ENCODE measurements at regions not wholly inside any gene's neighbourhood (a gene's known extent, or its start where the extent isn't known, plus 50 kb on each side); places are given as distances from the start of the nearest gene placed in this dataset.

DNA sequence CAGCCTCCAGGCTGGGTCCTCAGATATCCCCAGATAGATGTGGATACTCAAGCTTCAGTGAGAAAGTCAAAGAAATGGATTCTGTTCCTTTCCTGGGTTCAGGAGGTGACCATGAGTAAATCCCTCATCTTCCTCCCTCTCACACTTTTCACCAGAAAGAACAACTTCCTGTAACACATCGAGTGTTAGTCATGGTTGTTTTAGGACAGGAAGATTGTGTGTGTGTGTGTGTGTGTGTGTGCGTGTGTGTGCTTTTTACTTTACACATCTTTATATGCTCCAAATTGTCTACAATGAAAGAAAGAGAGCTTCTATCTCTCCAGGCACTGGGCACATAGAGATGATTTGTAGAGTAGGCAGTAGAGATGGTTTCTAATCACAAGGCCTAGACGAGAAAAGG, 139.9 kb downstream of the TBXT start:
- TF ChIP-seq POLR2A (IDR thresholded peaks at IDR 0.05): no peak
- TF ChIP-seq, protein P1, sequence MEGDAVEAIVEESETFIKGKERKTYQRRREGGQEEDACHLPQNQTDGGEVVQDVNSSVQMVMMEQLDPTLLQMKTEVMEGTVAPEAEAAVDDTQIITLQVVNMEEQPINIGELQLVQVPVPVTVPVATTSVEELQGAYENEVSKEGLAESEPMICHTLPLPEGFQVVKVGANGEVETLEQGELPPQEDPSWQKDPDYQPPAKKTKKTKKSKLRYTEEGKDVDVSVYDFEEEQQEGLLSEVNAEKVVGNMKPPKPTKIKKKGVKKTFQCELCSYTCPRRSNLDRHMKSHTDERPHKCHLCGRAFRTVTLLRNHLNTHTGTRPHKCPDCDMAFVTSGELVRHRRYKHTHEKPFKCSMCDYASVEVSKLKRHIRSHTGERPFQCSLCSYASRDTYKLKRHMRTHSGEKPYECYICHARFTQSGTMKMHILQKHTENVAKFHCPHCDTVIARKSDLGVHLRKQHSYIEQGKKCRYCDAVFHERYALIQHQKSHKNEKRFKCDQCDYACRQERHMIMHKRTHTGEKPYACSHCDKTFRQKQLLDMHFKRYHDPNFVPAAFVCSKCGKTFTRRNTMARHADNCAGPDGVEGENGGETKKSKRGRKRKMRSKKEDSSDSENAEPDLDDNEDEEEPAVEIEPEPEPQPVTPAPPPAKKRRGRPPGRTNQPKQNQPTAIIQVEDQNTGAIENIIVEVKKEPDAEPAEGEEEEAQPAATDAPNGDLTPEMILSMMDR (IDR thresholded peaks at IDR 0.05): no peak
- no peak for DNase-seq
- H3K27me3 ChIP-seq: no peaks in the 10 kb centered on the region
- no peaks in the 10 kb centered on the region for H3K9me3 ChIP-seq
- no peaks in the 10 kb centered on the region for H3K36me3 ChIP-seq
- no peaks in the 10 kb centered on the region for H3K4me1 ChIP-seq
- H3K4me3 ChIP-seq: no peak overlapping the region
- no peak overlapping the region for H3K27ac ChIP-seq

DNA sequence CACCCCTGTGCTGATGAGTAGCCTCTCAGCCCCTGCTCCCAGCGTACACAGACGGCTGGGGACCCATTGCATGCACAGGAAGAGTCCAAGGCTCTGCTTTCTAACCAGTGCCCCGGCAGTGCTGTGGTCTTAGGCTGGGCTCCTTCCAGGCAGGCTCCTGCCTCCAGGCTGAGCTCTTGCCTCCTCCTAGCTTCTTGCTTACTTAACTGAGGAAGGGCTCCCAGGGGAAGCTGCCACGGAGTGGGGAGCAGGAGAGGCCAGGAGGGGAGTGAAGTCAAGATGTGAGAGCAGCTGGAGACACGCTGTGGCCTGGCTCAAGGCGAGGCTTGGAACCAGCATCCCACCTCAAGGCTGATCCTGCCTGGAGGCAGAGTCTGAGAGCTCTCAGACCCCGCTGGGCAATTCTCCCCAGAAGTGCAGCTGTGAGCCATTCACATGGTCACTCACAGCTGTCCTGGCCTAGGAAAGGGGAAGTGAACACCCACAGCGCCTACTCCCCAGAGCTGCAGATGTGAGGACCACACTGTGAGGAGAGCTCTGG, 141.0 kb downstream of the TBXT start:
- Histone ChIP-seq H3K27ac (no peak overlapping the region), H3K4me1 (no peaks in the 10 kb centered on the region), H3K9me3 (no peaks in the 10 kb centered on the region), H3K4me3 (no peak overlapping the region), H3K36me3 (no peaks in the 10 kb centered on the region), H3K27me3 (no peaks in the 10 kb centered on the region)
- TF ChIP-seq POLR2A (IDR thresholded peaks at IDR 0.05): no peak
- TF ChIP-seq, protein P1 (IDR thresholded peaks at IDR 0.05): no peak
- DNase-seq: no peak

DNA sequence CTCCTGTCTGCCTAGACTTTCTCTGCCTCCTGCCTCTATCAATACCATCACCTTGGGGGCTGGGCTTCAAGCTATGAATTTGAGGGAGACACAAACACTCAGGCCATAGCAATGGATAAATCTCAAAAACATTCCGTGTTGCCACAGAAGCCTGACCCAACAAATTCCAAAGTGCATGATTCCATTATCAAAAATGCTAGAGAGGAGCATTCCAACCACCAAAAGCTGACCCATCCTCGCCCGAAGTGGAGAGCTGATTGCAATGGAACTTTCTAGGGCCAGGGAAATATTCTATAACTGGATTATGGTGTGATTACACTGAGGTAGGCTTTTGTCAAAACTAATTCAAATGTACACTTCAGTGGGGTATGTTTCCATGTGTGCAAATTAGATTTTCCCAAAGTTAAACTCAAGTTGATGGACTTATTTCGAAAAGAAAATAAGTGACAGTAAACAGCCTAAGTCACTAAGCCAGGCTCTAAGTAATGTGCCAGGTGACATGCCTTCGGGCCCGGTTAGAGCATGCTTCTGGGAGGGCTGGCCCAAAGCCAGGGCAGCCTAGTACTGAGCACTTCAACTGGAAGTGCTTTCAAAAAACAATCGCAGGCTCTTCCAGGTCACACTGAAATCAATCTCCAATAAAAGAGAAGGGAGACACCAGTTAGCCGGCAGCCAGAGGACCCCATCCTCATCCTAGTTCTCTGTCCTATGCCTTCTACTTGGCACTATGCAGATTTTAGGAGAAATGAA, 142.3 kb downstream of the TBXT start:
- Histone ChIP-seq H3K27me3 (no peaks in the 10 kb centered on the region), H3K4me1 (no peaks in the 10 kb centered on the region), H3K9me3 (no peaks in the 10 kb centered on the region), H3K4me3 (no peak overlapping the region), H3K36me3 (no peaks in the 10 kb centered on the region), H3K27ac (no peak overlapping the region)
- no peak for DNase-seq
- no peak for TF ChIP-seq POLR2A (IDR thresholded peaks at IDR 0.05)
- TF ChIP-seq, protein P1 (IDR thresholded peaks at IDR 0.05): no peak

DNA sequence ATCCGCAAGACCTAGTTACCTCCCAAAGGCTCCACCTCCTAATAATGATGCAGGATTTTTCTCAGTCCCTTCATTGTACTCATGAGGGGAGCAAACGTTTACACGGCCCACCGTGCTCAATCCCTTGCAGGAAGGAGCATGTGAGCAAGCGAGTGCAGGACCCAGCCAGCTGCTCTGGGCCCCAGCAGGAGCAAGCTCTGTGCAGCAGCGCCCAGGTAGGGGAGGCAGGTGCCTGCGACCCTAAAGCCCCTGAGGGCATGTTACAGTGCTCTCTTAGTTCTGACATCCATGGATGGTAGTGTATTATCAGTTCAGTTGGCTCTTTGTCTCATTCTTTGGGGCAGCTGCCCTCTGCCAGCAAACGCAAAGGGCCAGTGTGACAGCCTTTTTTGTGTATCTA, 143.4 kb downstream of the TBXT start:
- Histone ChIP-seq H3K9me3 (no peaks in the 10 kb centered on the region), H3K27ac (no peak overlapping the region), H3K27me3 (no peaks in the 10 kb centered on the region), H3K4me3 (no peak overlapping the region), H3K4me1 (no peaks in the 10 kb centered on the region), H3K36me3 (no peaks in the 10 kb centered on the region)
- DNase-seq: no peak
- TF ChIP-seq POLR2A (IDR thresholded peaks at IDR 0.05): no peak
- TF ChIP-seq, protein P1 (IDR thresholded peaks at IDR 0.05): no peak

DNA sequence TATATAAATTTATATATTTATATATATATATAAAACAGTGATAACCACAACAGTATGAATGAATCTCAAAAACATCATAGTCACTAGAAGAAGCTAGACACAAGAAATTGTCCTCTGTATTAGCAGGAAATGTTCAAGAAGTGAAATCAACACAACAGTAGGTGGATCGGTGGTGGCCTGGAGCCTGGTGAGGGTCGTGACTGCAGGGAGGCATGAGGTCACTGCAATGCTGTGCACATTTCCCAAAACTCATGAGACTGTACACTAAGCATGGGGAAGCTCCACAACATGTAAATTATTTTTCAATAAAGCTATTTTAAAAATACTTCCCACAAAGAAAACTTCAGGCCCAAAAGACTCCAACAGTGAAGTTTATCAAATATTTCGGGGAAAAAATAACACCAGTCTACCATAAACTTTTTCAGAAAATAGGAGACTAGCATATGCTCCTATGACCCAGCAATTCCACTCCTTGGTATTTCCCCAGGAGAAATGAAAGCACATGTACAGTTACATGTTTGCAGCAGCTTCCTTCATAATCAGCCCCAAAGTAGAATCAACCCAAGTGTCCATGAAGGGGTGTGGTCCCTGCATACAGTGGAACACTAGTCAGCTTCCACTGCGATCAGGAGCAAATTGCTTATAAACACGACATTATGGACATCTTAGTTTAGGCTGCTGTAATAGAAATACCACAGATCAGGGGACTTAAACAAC, 144.2 kb downstream of the TBXT start:
- Histone ChIP-seq H3K27ac (no peak overlapping the region), H3K9me3 (no peaks in the 10 kb centered on the region), H3K4me1 (no peaks in the 10 kb centered on the region), H3K36me3 (no peaks in the 10 kb centered on the region), H3K4me3 (no peak overlapping the region), H3K27me3 (no peaks in the 10 kb centered on the region)
- no peak for DNase-seq
- TF ChIP-seq, protein P1 (IDR thresholded peaks at IDR 0.05): no peak
- no peak for TF ChIP-seq POLR2A (IDR thresholded peaks at IDR 0.05)
